K562 (cell line): ENCODE measurements at regions not wholly inside any gene's neighbourhood (a gene's known extent, or its start where the extent isn't known, plus 50 kb on each side); places are given as distances from the start of the nearest gene placed in this dataset.

Experiments used
- ATAC-seq: fragments of 200-7000 bp; cut with Tn5 transposase; 3 replicates; pipeline ENCODE4 v1.9.1; 2020; ENCODE audit warnings: moderate library complexity
- BruUV-seq: library from RNA; stranded (reverse); fragments of 400-500 nt; replicated peaks from 2 replicates; lab custom pipeline; 2021; lab: Mats Ljungman, UMichigan
- CTCF ChIA-PET: fragments of 300-600 bp; formaldehyde crosslinking; extraction: SDS; loops from one replicate; lab custom pipeline; 2021; ENCODE audit warnings: low intra/inter-chr PET ratio; lab: Yijun Ruan, JAX
- POLR2A ChIA-PET: fragments of 300-600, 350-650 bp; sonication (Branson Sonifier 250); formaldehyde crosslinking; extraction: SDS; loops from one replicate; lab custom pipeline; 2021; ENCODE audit warnings: antibody characterized with exemption, inconsistent platforms; lab: Yijun Ruan, JAX
- DNase-seq, 4 experiments: peaks; one replicate each; pipeline versions ENCODE4 v3.0.0 to v3.0.0-alpha.2; 2011 to 2018; ENCODE audit warnings: low spot score in 3 of 4, mixed read lengths in 3 of 4; ENCODE audit errors: extremely low read depth in 1 of 4
- FAIRE-seq: peaks from 2 replicates; lab custom pipeline; 2011; peaks lifted over from hg19 to GRCh38; lab: Jason Lieb, UNC
- H2AFZ ChIP-seq: 2 replicates; pipeline ENCODE4 v1.6.0; 2011; ENCODE audit warnings: low read depth, low read length, control low read depth, inconsistent platforms
- H3K27ac ChIP-seq: fragments of 200-600 bp; 3 replicates; pipeline ENCODE4 v1.8.0; 2011; ENCODE audit warnings: low read depth, mild to moderate bottlenecking, control low read depth, inconsistent platforms, low read length, moderate library complexity, mixed read lengths; ENCODE audit errors: extremely low read depth
- H3K27me3 ChIP-seq, 2 experiments: fragments of 300-600 bp in 1 of 2; 2 replicates in 1 of 2; 3 replicates in 1 of 2; pipeline versions ENCODE4 v1.6.0 to v1.8.0; 2011; ENCODE audit warnings: inconsistent platforms in 2 of 2, low read length in 2 of 2, mild to moderate bottlenecking in 1 of 2, mixed read lengths in 1 of 2, moderate library complexity in 1 of 2; ENCODE audit not compliant: control insufficient read depth in 2 of 2, insufficient read depth in 2 of 2
- H3K36me3 ChIP-seq: fragments of 300-600 bp; 3 replicates; pipeline ENCODE4 v1.8.0; 2011; ENCODE audit warnings: mild to moderate bottlenecking, low read length, inconsistent platforms; ENCODE audit not compliant: control insufficient read depth, insufficient read depth
- H3K4me1 ChIP-seq, 2 experiments: fragments of 200-600 bp in 1 of 2; replicated peaks in 1 of 2; 2 replicates in 1 of 2; 3 replicates in 1 of 2; pipeline versions ENCODE4 v1.5.1 to v1.8.0; 2011; ENCODE audit warnings: inconsistent platforms in 2 of 2, low read length in 2 of 2, mild to moderate bottlenecking in 1 of 2, mixed read lengths in 1 of 2, moderate library complexity in 1 of 2; ENCODE audit not compliant: control insufficient read depth in 2 of 2, insufficient read depth in 2 of 2
- H3K4me2 ChIP-seq: 2 replicates; pipeline ENCODE4 v1.6.1; 2011; ENCODE audit warnings: low read length, control low read depth, inconsistent platforms, mixed read lengths; ENCODE audit not compliant: insufficient read depth
- H3K4me3 ChIP-seq: fragments of 200-600 bp; sonication (generic), shearing (Covaris generic); 2 replicates; pipeline ENCODE4 v1.5.1; 2016; ENCODE audit warnings: control low read depth, inconsistent platforms
- H3K79me2 ChIP-seq: fragments of 200-600 bp; 3 replicates; pipeline ENCODE4 v1.8.0; 2011; ENCODE audit warnings: low read length, inconsistent platforms; ENCODE audit not compliant: control insufficient read depth, insufficient read depth
- H3K9ac ChIP-seq, 2 experiments: 2 replicates each; pipeline versions ENCODE4 v1.6.0 to v1.6.1; 2011; ENCODE audit warnings: low read depth in 2 of 2, low read length in 2 of 2, control low read depth in 1 of 2, inconsistent platforms in 1 of 2, mild to moderate bottlenecking in 1 of 2, mixed read lengths in 1 of 2; ENCODE audit not compliant: insufficient read depth in 1 of 2
- H3K9me1 ChIP-seq: one replicate; pipeline ENCODE4 v1.6.0; 2011; ENCODE audit warnings: inconsistent platforms, mild to moderate bottlenecking, low read length, moderate library complexity; ENCODE audit not compliant: control insufficient read depth, insufficient read depth
- H3K9me3 ChIP-seq: replicated peaks from 2 replicates; pipeline ENCODE4 v1.5.1; 2011; ENCODE audit warnings: low read depth, low read length, inconsistent platforms; ENCODE audit not compliant: control insufficient read depth, insufficient read depth
- H4K20me1 ChIP-seq: replicated peaks from 2 replicates; pipeline ENCODE4 v1.6.1; 2011; ENCODE audit warnings: low read length, inconsistent platforms, mixed read lengths; ENCODE audit not compliant: control insufficient read depth, insufficient read depth
- ATF3 ChIP-seq, 2 experiments: fragments of 450-650 bp in 1 of 2; sonication (generic) in 1 of 2; formaldehyde crosslinking in 1 of 2; IDR thresholded peaks in 1 of 2; conservative IDR thresholded peaks in 1 of 2; 2 replicates each; pipeline versions ENCODE4 v1.6.1 to v1.8.1; 2016 to 2023; ENCODE audit warnings: mild to moderate bottlenecking in 2 of 2, moderate library complexity in 2 of 2, inconsistent platforms in 1 of 2, missing genetic modification reagents in 1 of 2
- CAMTA2 ChIP-seq: fragments of 250-450 bp; sonication (Bioruptor Pico); conservative IDR thresholded peaks from 2 replicates; pipeline ENCODE4 v1.5.1; 2022
- HNRNPK ChIP-seq: fragments of 200-400 bp; formaldehyde crosslinking; IDR thresholded peaks from one replicate; pipeline ENCODE4 v1.6.1; 2018; ENCODE audit warnings: mild to moderate bottlenecking, low read depth, low read length; ENCODE audit not compliant: poor library complexity, severe bottlenecking
- NCOA2 ChIP-seq, 2 experiments: fragments of 450-650 bp; IDR thresholded peaks; 2 replicates each; pipeline ENCODE4 v1.6.1; 2018; ENCODE audit warnings: mild to moderate bottlenecking in 2 of 2, moderate library complexity in 1 of 2; ENCODE audit not compliant: partially characterized antibody in 2 of 2
- NCOA6 ChIP-seq: fragments of 450-650 bp; IDR thresholded peaks from 2 replicates; pipeline ENCODE4 v1.6.1; 2017; ENCODE audit warnings: mild to moderate bottlenecking
- NEUROD1 ChIP-seq: fragments of 150-350 bp; IDR thresholded peaks from 2 replicates; pipeline ENCODE4 v1.6.1; 2014; ENCODE audit warnings: borderline replicate concordance, low read length, low read depth; ENCODE audit not compliant: partially characterized antibody
- PCBP2 ChIP-seq: fragments of 200-400 bp; formaldehyde crosslinking; IDR thresholded peaks from 2 replicates; pipeline ENCODE4 v1.6.1; 2018; ENCODE audit warnings: low read length, low read depth, mild to moderate bottlenecking, moderate library complexity; ENCODE audit not compliant: poor library complexity, severe bottlenecking
- PHB2 ChIP-seq: fragments of 450-650 bp; IDR thresholded peaks from 2 replicates; pipeline ENCODE4 v1.6.1; 2017; ENCODE audit warnings: low read depth
- POLR2H ChIP-seq: IDR thresholded peaks from 2 replicates; pipeline ENCODE4 v1.6.1; 2016; ENCODE audit warnings: missing genetic modification characterization, low read depth, mild to moderate bottlenecking, control low read depth, missing compliant biosample characterization, moderate library complexity
- SETDB1 ChIP-seq: IDR thresholded peaks from one replicate; pipeline ENCODE4 v1.6.1; 2012; ENCODE audit warnings: low read length, control low read depth, inconsistent platforms
- SIRT6 ChIP-seq: IDR thresholded peaks from one replicate; pipeline ENCODE4 v1.6.1; 2012; ENCODE audit warnings: low read depth, mild to moderate bottlenecking, control low read depth, inconsistent platforms, low read length, moderate library complexity
- ZBED1 ChIP-seq: IDR thresholded peaks from 2 replicates; pipeline ENCODE4 v1.6.1; 2014
- ZC3H11A ChIP-seq: IDR thresholded peaks from 2 replicates; pipeline ENCODE4 v1.6.1; 2012; ENCODE audit warnings: low read depth, low read length, improper control_type of control experiment
- ZNF212 ChIP-seq: fragments of 450-650 bp; formaldehyde crosslinking; IDR thresholded peaks from 2 replicates; pipeline ENCODE4 v1.4.0; 2020; ENCODE audit warnings: mild to moderate bottlenecking
- ZNF431 ChIP-seq: sonication (generic); formaldehyde crosslinking; IDR thresholded peaks from 2 replicates; pipeline ENCODE4 v1.8.0; 2022; ENCODE audit warnings: mild to moderate bottlenecking, missing genetic modification reagents
- WGBS: fragments of 100-300 bp; shearing (Covaris generic); methylation state at CpG from one replicate; pipeline ENCODE4 v1.1.6; 2016; ENCODE audit warnings: low coverage, mixed read lengths; ENCODE audit not compliant: insufficient coverage; ENCODE audit errors: missing lambda C conversion rate; 5-methylcytosine and 5-hydroxymethylcytosine counted together
- in situ Hi-C: fragments of 300-500 bp; cut with MboI; formaldehyde crosslinking; loops from 4 replicates; pipeline ENCODE4 v1.15.0; 2018; ENCODE audit warnings: inconsistent platforms, mixed read lengths
- intact Hi-C: fragments of 100-400 bp; cut with micrococcal nuclease; formaldehyde crosslinking; loops from 2 replicates; pipeline ENCODE4 v1.14.2; 2022
- TF ChIP-seq, protein P1 (sequence below): fragments of 450-650 bp; IDR thresholded peaks from 2 replicates; pipeline ENCODE4 v1.6.1; 2017; ENCODE audit warnings: antibody characterized with exemption
- TF ChIP-seq, protein P2 (sequence below): IDR thresholded peaks from 2 replicates; pipeline ENCODE4 v1.6.1; 2014; ENCODE audit warnings: antibody characterized with exemption

DNA sequence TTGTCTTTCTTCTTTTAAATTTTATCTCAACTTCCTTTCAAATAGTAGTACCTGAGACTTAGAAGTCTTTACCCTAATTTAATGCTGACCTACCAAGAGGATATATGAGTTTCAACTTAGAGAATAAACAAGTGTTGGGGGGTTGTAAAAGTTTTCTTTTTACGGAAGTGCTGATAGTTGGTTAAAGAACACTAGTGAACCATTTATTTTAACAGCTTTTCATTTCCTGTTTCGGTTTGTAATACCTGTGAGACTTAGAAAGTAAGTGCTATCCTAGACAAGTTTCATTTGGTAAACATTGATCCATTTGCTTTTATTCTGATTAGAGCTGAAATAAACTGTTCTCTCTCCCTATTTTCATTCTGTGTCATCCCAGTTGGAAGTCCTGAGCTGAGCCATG lies 683.1 kb upstream of the SORCS1 start:
- in situ Hi-C loops (no loop called here), intact Hi-C loops (no loop called here)

More for the DNA sequence above, 683.1 kb upstream of the SORCS1 start:
- CTCF ChIA-PET = no interaction called here
- H3K9ac ChIP-seq = no peak overlapping the region
- H3K4me3 ChIP-seq = no peak overlapping the region
- no peak for FAIRE-seq
- H2AFZ ChIP-seq = no peak overlapping the region
- no peak overlapping the region for H3K4me2 ChIP-seq
- no peak for DNase-seq
- no peaks in the 10 kb centered on the region for H4K20me1 ChIP-seq
- ATAC-seq = no peak
- no TSS peak for BruUV-seq
- H3K27me3 ChIP-seq = no peaks in the 10 kb centered on the region
- no peaks in the 10 kb centered on the region for H3K36me3 ChIP-seq
- WGBS = 4% methylated on average over 2 of the region's 2 CpGs
- H3K4me1 ChIP-seq = no peaks in the 10 kb centered on the region
- H3K27ac ChIP-seq = no peak overlapping the region
- no peaks in the 10 kb centered on the region for H3K9me3 ChIP-seq
- H3K9me1 ChIP-seq = no peaks in the 10 kb centered on the region
- POLR2A ChIA-PET = no interaction called here
- TF ChIP-seq NCOA6 (no peak), SIRT6 (no peak), ZNF431 (CRISPR knock-in tag) (no peak), POLR2H (tag) (no peak), NEUROD1 (no peak), CAMTA2 (CRISPR knock-in tag) (no peak), ZNF212 (CRISPR knock-in tag) (no peak), PCBP2 (no peak), ZC3H11A (no peak), HNRNPK (no peak), ZBED1 (no peak), SETDB1 (no peak), PHB2 (no peak), ATF3 (IDR thresholded peaks at IDR 0.05) (no peak), ATF3 (CRISPR knock-in tag; conservative IDR thresholded peaks at IDR 0.05) (no peak), NCOA2 (IDR thresholded peaks at IDR 0.05; ENCODE audit: partially characterized antibody in 2 of 2) (no peak)
- TF ChIP-seq, protein P1, sequence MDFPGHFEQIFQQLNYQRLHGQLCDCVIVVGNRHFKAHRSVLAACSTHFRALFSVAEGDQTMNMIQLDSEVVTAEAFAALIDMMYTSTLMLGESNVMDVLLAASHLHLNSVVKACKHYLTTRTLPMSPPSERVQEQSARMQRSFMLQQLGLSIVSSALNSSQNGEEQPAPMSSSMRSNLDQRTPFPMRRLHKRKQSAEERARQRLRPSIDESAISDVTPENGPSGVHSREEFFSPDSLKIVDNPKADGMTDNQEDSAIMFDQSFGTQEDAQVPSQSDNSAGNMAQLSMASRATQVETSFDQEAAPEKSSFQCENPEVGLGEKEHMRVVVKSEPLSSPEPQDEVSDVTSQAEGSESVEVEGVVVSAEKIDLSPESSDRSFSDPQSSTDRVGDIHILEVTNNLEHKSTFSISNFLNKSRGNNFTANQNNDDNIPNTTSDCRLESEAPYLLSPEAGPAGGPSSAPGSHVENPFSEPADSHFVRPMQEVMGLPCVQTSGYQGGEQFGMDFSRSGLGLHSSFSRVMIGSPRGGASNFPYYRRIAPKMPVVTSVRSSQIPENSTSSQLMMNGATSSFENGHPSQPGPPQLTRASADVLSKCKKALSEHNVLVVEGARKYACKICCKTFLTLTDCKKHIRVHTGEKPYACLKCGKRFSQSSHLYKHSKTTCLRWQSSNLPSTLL = no peak
- TF ChIP-seq, protein P2, sequence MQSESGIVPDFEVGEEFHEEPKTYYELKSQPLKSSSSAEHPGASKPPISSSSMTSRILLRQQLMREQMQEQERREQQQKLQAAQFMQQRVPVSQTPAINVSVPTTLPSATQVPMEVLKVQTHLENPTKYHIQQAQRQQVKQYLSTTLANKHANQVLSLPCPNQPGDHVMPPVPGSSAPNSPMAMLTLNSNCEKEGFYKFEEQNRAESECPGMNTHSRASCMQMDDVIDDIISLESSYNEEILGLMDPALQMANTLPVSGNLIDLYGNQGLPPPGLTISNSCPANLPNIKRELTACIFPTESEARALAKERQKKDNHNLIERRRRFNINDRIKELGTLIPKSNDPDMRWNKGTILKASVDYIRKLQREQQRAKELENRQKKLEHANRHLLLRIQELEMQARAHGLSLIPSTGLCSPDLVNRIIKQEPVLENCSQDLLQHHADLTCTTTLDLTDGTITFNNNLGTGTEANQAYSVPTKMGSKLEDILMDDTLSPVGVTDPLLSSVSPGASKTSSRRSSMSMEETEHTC = no peak
- H3K79me2 ChIP-seq = no peaks in the 10 kb centered on the region
